KBM-7 (cell line): ENCODE measurements at regions not wholly inside any gene's neighbourhood (a gene's known extent, or its start where the extent isn't known, plus 50 kb on each side); places are given as distances from the start of the nearest gene placed in this dataset.
A peak's percentile ranks its signal among the peaks of the same experiment; 100 is the strongest.

Experiments used
- DNase-seq: peaks from one replicate; pipeline ENCODE4 v3.0.0-alpha.2; 2015
- in situ Hi-C: fragments of 300-500 bp; cut with MboI; formaldehyde crosslinking; loops from 2 replicates; pipeline ENCODE4 v1.14.3; 2020; ENCODE audit warnings: low sequenced_read_pairs, low pct_unique_long_range_greater_than_20kb, mixed read lengths

DNA sequence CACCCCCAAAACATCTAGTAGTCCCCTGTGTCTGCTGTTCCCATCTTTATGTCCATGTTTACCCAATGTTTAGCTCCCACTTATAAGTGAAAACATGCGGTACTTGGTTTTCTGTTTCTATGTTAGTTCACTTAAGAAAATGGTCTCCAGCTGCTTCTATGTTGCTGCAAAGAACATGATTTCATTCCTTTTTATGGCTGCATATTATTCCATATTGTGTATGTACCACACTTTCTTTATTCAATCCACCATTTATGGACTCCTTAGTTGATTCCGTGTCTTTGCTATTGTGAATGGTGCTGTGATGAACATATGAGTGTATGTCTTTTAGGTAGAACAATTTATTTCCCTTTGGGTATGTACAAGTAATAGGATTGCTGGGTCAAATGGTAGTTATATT, 51.2 kb downstream of the GRK7 start:
- no peak for DNase-seq
- in situ Hi-C loops = no loop called here

DNA sequence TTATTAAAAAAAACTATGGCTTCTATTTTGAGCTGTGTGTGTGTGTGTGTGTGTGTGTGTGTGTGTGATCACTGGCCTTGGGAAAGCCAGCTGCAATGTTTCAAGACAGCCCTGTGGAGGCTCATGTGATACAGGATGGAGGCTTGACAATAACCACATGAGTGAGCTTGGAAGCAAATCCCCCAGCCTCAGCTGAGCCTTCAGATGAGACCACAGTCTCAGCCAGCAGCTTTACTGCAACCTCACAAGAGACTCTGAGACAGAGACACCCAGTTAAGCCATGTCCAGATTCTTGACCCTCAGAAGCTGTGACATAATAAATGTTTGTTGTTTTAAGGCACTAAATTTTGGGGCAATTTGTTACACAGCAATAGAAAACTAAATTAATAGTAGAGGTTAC, 52.5 kb downstream of the GRK7 start:
- no peak for DNase-seq
- in situ Hi-C loops = no loop called here

DNA sequence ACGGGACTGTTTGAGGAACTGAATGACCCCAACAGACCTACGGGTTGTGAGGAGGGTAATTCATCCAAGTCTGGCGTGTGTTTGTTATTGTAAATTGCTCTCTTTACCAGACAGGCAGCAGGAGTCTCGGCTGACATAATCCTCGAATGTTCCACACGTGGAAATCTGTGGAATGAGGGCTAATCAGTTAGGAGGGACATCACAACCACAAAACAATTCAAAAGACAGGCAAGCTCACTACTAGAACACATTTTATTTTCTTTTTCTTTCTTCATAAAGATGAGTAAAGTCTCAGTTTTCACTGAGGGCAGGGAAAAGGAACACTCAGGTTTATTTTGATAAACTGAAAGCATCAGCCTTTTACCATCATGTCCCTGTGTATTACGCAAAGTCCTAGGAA, 53.8 kb downstream of the GRK7 start:
- in situ Hi-C loops = no loop called here
- DNase-seq = peak; percentile 28

DNA sequence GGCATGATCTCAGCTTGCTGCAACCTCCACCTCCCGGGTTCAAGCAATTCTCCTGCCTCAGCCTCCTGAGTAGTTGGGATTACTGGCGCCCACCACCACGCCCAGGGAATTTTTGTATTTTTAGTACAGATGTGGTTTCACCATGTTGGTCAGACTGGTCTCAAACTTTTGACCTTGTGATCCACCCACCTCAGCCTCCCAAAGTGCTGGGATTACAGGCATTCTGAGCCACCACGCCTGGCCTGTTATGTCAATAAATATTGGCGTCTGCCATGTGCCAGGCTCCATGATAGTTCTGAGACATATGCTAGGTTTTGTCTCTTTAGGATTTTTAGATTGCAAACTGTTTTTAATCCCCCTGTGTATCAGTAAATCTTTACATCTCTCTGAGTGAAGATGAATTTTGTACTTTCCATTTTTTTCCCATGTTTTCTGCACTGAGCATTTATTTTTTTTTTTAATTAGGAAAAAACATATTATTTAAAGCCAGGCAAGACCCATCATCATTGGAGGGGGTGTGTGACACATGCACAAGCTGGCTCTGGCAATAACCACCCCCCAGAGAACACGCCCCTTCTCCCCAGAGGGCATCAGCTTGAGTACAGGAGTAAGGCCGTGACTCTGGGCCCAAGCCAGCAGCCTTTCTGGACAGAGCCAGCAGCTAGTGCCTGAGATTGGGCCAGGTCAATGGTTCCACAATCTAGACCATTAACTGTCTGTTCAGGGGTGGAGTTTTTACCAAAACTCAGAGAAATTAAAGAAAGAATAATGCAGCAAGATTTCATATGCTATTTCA, 51.0 kb upstream of the ATP1B3 start:
- in situ Hi-C loops = no loop called here
- DNase-seq = no peak
